DMS53 treated with DMSO at 0.1 percent for 48 hours (cell line): ENCODE measurements at regions not wholly inside any gene's neighbourhood (a gene's known extent, or its start where the extent isn't known, plus 50 kb on each side); places are given as distances from the start of the nearest gene placed in this dataset.
"Not testable (repeated sequence)": the region's sequence is repeated elsewhere in the genome, so short reads cannot be mapped to it uniquely, and the experiment has no call there.

Experiments used
- DNase-seq: peaks from one replicate; lab custom pipeline; 2025; ENCODE audit not compliant: unreplicated experiment; lab: John Stamatoyannopoulos, UW

DNA sequence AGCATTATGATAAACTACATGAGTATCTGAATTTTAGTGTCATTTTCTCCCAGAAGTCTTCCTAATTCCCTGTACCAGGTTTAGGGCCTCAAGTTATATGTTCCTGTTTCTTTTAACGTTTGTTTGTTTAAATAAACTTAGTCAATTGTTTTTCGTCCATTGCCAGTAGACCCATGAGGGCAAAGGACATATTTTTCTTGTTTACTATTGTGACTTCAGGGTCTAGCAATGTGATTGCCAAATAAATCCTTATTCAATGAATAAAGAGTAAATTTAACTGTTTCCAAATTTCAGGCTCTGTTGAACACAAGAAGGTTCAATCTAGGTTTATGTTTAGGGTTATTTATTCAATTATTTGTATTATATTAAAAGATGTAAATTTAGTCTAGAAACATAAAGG lies 391.6 kb upstream of the MGAT4C start:
- DNase-seq = no peak

DNA sequence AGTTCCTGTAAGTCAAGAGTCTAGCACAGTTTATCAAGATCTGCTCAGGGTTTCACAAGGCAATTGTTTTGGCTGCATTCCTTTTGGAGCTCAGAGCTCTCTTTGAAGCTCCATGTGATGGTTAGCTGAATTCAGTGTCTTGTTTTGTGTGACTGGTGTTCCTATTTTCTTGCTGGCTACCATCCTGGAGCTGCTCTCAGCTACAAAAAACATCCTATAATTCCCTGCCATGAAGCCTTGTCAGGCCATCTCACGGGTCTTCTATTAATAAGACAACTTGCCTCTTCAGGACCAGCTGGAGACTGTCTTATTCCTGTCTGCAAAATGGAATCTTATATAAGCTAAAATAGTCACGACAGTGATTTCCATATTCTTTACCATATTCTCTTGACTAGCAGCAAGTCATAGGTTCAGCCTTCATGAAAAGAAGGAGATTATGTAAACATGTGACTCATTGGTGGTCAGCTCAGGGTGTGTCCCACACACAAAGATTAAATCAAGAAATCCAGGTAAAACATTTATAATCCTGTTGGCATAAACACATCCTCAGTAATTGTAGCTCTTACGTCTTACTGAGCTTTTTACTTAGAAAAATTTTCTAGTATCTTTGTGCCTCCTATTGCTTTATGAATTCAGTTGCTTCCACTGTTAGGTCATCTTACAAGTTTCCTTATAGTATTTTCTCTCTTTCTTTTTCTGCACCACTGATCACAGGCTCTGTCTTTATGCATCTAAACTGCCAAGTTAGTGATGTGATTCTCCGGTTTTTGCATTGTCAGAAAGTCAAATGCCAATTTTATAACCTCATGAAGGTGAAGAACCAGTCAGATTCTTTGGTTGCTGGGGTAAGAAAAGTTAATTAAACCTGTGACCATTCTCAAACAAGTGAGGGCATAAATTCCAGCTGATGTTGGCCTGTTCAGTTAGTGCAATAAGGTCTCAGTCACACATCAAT lies 378.5 kb upstream of the MGAT4C start:
- DNase-seq = no peak

DNA sequence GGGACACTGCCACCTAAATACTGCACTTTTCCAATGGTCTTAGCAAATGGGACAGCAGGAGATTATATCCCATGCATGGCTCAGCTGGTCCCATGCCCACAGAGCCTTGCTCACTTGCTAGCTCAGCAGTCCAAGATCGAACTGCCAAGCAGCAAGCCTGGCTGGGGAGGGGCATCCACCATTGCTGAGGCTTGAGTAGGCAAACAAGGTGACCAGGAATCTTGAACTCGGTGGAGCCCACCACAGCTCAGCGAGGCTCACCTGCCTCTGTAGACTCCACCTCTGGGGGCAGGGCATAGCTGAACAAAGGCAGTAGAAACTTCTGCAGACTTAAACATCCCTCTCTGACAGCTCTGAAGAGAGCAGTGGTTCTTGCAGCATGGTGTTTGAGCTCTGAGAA lies 370.8 kb upstream of the MGAT4C start:
- DNase-seq = no peak

DNA sequence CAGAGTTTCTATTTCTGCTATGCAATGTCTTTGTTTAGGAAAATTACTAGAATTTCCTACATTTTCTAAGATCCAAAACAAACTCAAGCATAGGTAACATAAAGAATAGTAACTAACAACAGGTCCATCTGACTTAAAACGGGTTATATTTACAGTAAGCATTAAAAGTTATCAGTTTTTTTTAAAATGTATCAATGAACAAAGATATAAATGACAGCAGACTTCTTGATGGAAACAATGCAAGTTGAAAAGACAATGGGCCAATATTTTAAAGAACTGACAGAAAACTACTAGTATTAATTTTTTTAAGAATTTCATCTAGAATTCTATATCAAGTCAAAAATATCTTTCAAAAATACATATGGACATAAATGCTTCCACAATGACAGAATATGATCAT lies 367.1 kb upstream of the MGAT4C start:
- no peak for DNase-seq

DNA sequence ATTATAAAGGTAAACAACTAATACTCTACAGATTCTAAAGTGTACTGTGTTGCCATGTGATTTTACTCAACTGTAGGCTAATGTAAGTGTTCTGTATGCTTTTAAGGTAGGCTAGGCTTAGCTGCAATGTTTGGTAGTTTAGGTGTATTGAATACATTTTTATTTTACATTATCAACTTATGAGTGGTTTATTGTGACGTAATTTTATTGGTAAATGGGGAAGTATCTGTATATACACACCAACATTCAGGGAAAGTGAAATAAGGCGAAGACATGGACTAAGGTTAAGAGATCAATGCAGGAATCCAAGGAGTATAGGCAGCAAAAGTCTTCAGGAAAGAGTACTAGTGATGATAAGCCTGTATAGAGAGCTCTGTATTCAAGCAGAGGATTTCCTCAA lies 365.8 kb upstream of the MGAT4C start:
- DNase-seq = no peak

DNA sequence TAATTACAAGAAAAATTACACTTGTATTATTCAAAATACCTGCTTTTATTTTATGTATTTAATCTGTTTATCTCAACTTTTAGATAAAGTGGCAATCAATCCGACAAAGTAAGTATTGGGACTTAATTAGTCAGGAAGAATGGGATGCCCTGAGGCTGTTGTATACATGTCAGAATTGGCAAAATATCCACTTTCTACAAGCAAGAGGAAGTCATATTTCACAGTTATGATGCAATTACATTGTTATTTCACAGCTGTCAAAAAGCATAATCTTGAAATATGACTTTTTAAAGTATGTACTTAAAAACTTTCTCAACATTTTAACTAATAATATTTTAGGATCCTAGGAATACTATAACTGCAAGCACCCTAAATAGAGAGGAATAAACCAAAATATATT lies 357.1 kb upstream of the MGAT4C start:
- DNase-seq = no peak

DNA sequence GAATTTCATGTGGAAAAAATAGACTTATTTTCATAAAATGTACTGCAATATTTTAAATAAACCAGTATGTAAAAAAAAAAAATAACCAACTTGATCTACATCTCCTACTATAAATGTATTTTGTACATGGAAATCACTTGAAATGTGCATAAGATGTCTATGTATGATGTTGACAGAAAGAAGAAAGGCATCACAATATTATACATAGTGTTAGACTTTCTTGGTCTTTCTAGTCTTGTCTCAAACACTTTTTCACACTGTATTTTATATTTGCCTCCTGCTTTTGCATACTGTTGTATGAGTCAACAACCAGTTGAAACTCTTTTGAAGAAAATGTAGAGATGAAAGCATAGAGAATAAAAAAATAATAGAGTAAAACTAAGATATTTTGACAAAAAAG lies 352.4 kb upstream of the MGAT4C start:
- no peak for DNase-seq

DNA sequence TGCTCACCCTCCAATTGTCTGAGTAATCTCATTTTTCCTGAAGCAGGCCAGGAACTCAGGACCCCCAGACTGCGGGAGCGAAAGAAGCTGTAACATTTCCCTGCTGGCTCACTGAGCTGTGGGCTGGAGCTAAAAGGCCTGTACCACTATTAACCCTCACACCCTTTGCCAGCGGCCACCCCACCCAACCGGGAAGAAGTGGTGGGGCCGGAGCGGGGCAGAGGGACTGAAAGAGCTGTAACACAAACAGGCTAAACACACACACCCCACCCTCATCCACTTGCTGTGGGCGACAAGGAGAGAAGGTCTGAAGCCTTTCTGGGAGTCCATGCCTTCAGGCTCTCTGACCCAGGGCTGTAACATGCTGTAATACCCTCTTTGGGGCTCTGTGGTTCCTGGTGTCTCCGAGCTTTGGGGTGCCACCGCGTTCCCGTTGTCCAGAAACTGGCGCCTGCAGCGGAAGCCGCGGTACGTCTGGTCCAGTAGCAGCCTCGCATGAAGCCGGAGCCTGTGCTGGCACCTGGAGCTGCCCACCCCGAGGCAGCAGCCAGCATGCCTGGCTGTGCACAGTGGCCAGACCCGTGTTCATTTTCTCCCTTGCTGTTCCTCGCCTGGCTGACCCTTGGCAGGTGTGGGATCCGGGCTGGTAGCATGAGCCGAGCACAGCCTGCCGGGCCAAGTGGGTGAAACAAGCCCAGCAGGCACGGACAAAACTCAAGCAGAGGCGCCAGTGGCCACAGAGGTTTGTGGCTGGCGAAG lies 345.5 kb upstream of the MGAT4C start:
- no peak for DNase-seq

DNA sequence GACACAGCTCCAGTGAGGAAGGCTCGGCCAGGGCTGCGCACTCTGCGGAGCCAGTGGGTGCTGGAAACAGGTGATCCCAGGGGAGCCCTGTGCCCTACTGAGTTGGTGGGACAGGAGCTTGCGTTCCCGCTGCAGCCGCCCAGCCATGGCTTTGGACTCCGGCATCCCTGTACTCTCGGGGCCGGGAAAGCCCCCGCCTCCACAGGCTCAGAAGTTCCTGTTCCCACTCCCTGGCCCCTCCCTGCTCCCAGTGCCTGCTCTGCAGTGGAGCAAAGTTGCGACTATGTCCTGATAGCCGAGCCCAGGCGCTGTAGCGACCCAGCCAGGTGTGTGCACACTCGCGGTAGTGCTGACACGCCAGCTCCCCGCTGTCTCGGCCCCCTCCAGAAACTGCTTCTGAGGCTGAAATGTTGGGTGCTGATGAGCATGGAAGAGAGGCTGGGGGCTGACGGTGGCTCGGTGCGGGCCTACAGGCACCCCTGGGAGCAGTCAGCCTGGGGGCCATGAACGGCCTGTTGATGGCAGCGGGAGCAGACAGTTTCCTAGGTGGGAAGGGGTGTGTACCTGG lies 344.6 kb upstream of the MGAT4C start:
- no peak for DNase-seq

DNA sequence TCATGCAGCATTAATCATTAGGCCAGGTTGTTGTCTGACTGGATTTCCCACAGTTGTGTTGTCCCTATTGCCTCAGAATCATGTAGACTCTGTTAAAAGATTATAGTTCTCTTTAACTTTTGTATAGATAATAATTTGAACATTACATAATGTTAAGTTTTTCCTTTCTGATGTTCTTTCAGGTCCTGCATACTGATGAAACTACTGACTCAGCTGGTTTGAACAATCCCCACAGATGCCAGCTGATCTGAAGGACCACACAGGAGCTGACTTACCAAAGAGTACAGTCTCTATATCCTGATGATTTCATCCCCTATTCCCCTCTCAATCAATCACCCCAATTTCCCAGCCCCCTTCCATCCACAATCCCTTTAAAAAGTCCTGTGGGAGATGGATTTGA lies 341.2 kb upstream of the MGAT4C start:
- DNase-seq = no peak

DNA sequence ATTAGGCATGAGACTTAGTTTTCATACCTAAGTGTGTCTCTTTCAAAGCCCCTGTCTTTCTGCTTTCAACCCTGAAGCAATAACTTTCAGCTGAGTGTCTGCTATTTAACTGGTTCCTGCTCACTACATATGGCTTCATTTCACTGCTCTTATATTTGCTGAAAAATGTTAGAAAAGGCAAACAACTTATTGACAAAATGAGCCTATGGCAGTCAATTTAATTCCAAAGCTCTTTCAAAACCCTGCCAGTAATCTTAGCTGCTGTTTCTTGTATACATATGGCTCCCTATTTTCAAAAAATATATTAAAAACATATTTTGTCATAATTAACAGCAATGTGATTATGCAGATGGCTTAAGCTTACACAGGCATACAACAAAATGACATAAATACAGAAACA lies 334.1 kb upstream of the MGAT4C start:
- no peak for DNase-seq

DNA sequence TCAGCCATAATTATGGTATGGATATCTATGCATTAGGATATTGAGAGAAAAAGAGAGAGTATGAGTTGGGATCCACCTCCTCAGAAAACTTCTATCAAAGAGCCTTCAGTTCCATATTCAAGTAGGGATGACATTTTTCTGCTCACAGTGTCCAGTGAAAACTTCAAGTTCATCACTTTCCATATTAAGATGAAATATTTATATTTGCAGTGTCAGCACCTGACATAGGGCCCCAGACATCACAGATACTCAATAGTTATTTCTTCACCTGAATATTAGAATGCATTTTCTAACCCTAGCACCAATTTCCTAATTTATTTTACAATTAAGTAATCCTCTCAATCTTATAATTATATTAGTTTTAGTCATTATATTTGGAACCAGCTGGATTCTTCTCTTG lies 318.0 kb upstream of the MGAT4C start:
- no peak for DNase-seq

DNA sequence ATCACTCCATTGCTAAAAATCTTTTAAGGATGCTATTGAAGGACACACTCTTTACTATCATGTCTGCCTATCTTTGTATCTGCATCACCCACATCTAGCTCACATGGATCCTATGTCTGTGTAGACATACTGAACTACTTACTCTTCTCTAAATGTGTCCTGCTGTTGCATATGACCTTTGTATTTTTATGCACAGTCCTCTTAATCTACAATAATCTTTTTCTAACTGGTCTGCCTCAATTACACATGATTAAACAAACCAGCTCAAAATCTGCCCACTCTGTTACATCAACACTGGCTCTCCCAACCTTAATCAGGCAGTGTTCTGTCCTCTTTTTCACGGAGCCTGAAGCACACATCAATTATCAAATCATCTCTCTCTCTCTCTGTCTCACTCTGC lies 316.3 kb upstream of the MGAT4C start:
- no peak for DNase-seq

DNA sequence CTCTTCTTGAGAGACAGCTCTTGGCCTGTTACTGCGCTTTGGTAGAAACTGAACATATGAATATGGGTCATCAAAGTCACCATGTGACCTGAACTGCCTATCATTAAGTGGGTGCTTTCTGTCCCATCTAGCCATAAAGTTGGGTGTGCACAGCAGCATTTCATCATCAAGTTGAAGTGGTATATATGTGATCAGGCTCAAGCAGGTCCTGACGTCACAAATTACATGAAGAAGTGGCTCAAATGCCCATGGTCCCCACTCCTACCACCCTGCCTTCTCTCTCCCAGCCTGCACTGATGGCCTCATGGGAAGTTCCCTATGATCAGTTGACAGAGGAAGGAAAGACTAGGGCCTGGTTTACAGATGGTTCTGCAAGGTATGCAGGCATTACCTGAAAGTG lies 308.8 kb upstream of the MGAT4C start:
- DNase-seq = no peak

DNA sequence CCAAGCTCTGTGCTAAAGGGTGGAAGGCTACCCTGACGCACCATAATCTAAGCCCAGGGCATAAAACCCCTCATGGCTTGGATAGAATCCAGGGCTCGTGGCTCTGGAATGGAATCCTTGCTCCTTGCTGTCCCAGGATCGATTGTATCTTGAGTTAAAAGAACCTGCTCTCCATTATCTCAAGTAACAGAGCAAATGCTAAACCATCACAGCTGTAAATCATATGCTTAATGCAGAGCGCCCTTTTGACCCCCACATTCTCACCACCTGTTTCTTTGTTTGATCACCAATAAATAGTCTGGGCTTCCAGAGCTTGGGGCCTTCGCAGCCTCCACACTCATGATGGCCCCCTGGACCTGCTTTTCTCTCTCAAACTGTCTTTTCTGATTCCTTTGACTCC lies 299.3 kb upstream of the MGAT4C start:
- DNase-seq = not testable (repeated sequence)

DNA sequence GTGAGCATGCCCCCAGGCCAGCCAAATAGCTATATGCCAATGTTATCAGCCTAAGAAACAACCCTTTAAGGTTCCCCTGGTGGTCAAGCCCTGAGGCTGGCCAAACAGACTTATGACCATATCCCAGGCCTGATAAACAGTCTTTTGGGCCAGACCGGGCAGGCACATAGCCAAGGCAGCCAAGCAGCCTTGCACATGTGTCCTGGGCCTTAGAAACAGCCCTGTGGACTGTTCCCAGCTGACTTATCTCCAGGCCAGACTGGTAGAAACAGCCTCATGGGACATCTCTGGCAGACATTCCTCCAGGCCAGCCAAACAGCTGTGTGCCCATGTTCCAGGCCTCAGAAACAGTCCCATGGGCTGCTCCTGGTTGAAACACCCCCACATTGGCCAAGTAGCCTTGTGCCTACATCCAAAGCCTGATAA lies 295.0 kb upstream of the MGAT4C start:
- DNase-seq = no peak

DNA sequence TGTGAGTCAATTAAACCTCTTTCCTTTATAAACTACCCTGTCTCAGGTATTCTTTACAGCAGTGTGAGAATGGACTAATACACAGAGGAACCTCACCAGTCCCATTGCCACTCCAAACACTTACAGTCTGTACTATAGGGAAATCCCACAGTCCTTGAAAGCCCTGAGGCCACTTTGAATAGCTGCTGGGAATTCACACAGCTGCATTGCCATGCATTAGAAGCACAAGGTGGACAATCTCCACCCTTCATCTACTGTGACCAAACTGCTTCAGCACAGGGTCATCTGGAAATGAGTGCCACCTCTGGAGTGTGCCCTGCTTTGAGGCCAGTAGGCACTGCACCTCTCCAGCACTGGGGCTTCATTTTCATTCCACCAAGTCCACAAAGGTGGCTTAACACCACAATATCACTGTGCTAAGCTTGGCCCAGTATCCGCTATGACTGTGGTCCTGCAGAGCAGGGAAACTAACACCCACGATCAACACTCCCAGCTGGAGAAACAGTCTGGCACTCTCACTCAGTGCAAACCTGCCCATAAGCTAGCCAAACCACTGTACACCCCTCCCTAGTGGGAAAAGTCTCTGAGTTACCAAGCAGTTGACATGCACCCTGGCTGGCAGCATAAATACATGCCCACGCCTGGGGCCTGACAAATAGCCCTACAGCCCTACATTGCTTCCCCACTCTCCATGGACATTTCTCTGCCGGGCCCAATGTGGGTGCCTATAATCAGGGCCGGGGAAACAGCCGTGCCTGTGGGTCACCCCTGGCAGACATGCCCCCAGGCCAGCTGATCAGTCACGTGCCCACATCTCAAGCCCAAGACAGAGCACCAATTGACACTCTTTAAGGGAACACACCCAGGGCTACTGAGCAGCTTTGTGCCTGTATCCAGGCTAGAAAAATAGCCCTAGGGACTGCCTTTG lies 294.3 kb upstream of the MGAT4C start:
- no peak for DNase-seq

DNA sequence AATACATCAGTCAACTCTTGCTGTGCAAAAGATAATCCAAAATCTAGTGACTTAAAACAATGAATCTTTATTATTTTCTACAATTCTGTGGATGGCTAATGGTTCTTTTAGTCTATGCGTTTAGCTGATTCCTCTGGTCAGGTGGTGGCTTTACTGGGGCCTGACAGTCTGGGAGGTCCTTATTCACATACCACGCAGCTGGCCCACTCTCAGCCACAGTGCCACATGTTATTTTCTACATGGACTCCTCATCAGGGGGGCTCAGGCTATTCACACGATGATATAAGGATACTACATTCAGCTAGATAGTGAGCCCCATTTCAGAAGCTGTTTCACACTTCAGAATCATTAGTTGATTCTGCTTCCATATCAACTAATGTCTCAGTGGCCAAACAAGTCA lies 287.5 kb upstream of the MGAT4C start:
- DNase-seq = no peak

DNA sequence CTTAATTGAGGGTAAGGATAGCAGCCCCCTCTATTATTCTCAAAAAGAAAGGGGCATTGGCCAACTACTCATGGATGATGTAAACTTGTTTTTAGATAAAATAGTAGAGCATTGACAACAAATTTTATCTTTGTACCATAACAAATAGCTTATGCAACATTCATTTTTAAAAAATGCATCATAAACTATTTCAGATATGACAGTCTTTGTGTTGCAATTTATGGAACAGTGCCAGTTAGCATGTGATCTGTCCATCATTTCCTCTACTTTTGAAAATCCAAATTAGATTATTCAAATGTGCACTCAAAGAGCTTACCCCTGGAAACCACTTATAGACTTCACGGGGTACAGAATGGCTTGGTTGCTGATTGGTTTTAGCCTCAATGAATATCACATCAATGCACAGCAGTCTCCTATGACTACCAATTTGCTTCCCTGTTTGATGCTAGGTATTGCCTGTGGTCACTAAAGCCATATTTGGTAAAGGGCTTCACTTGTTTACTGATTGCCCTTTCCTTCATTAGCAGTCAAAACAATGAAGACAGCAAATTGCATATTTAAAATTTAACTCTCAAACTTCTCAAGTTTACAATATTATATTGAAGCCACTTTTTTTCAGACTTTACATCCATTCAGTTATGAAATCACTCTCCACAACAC lies 274.9 kb upstream of the MGAT4C start:
- no peak for DNase-seq

DNA sequence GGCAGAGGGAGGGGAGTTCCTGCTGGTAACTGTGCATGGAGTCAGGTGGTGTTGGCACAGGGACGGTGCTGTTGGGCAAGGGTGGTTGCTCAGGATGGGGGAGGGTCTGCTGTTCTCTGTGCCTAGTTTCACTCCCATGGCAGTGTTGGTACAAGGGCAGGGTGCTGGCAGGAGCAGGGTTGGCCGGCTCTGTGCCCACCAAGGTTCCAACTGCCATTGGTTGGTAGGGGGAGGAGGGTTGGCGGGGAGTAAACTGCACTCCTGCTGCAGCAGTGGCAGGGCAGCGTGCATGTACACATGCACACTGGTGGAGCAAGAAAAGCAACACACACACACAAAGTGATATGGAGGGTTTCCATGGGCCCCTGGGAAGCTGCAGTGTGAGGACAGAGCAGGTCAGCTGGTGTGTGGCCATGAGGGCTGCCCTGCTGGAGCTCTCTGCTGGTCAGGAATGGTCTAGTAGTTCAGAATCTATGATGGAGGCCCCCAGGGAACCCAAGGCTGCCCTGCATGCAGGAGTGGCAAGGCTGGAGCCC lies 269.9 kb upstream of the MGAT4C start:
- no peak for DNase-seq
